Liver (tissue), 7 donors: ENCODE measurements at regions not wholly inside any gene's neighbourhood (a gene's known extent, or its start where the extent isn't known, plus 50 kb on each side); places are given as distances from the start of the nearest gene placed in this dataset.

Experiments used
- DNase-seq: peaks from one replicate; pipeline ENCODE4 v3.0.0-alpha.2; 2017; ENCODE audit warnings: low spot score
- H3K27ac ChIP-seq, 2 donors: one replicate each; pipeline ENCODE4 v1.7.0; 2013; ENCODE audit warnings: inconsistent platforms in 2 of 2, low read length in 2 of 2, control low read depth in 1 of 2, low read depth in 1 of 2, mild to moderate bottlenecking in 1 of 2
- H3K27me3 ChIP-seq, 4 donors: one replicate each; pipeline versions ENCODE4 v1.6.1 to v1.7.0; 2013; ENCODE audit warnings: low read length in 3 of 4, inconsistent platforms in 1 of 4, mild to moderate bottlenecking in 1 of 4, moderate library complexity in 1 of 4; ENCODE audit not compliant: control insufficient read depth in 4 of 4, insufficient read depth in 4 of 4
- H3K36me3 ChIP-seq, 4 donors: one replicate each; pipeline versions ENCODE4 v1.6.1 to v1.7.0; 2013; ENCODE audit warnings: low read length in 3 of 4, mild to moderate bottlenecking in 3 of 4, low read depth in 1 of 4, moderate library complexity in 1 of 4; ENCODE audit not compliant: control insufficient read depth in 4 of 4, insufficient read depth in 3 of 4
- H3K4me1 ChIP-seq, 4 donors: one replicate each; pipeline versions ENCODE4 v1.6.1 to v1.7.0; 2013; ENCODE audit warnings: low read length in 3 of 4, mild to moderate bottlenecking in 3 of 4, moderate library complexity in 1 of 4; ENCODE audit not compliant: control insufficient read depth in 4 of 4, insufficient read depth in 4 of 4
- H3K4me3 ChIP-seq, 3 donors: one replicate each; pipeline versions ENCODE4 v1.6.1 to v1.7.0; 2013; ENCODE audit warnings: low read length in 3 of 3, control low read depth in 1 of 3, low read depth in 1 of 3, mild to moderate bottlenecking in 1 of 3
- H3K9ac ChIP-seq, 2 donors: one replicate each; pipeline ENCODE4 v1.7.0; 2013; ENCODE audit warnings: low read length in 2 of 2, mild to moderate bottlenecking in 2 of 2, moderate library complexity in 2 of 2, control low read depth in 1 of 2, low read depth in 1 of 2
- H3K9me3 ChIP-seq, 4 donors: one replicate each; pipeline versions ENCODE4 v1.6.1 to v1.7.0; 2013; ENCODE audit warnings: low read length in 3 of 4; ENCODE audit not compliant: control insufficient read depth in 4 of 4
- EGR1 ChIP-seq, 2 donors: IDR thresholded peaks; 2 replicates each; pipeline ENCODE4 v1.6.1; 2016 to 2018; ENCODE audit warnings: antibody characterized with exemption in 2 of 2, low read depth in 2 of 2
- FOXA1 ChIP-seq: IDR thresholded peaks from 2 replicates; pipeline ENCODE4 v1.6.1; 2016; ENCODE audit warnings: antibody characterized with exemption
- GABPA ChIP-seq, 2 donors: IDR thresholded peaks in 1 of 2; conservative IDR thresholded peaks in 1 of 2; 2 replicates each; pipeline ENCODE4 v1.6.1; 2016; ENCODE audit warnings: antibody characterized with exemption in 2 of 2, mild to moderate bottlenecking in 1 of 2, moderate library complexity in 1 of 2
- JUND ChIP-seq, 2 donors: IDR thresholded peaks; 2 replicates each; pipeline ENCODE4 v1.6.1; 2016; ENCODE audit warnings: antibody characterized with exemption in 2 of 2
- RAD21 ChIP-seq, 2 donors: IDR thresholded peaks; 2 replicates each; pipeline ENCODE4 v1.6.1; 2016; ENCODE audit warnings: antibody characterized with exemption in 2 of 2, mild to moderate bottlenecking in 2 of 2
- REST ChIP-seq: IDR thresholded peaks from 2 replicates; pipeline ENCODE4 v1.6.1; 2016; ENCODE audit warnings: antibody characterized with exemption, mild to moderate bottlenecking
- RXRA ChIP-seq, 2 donors: IDR thresholded peaks; 2 replicates each; pipeline ENCODE4 v1.6.1; 2017 to 2018; ENCODE audit warnings: antibody characterized with exemption in 2 of 2, mild to moderate bottlenecking in 1 of 2
- SP1 ChIP-seq: IDR thresholded peaks from 2 replicates; pipeline ENCODE4 v1.6.1; 2018; ENCODE audit warnings: antibody characterized with exemption, mild to moderate bottlenecking
- TAF1 ChIP-seq: conservative IDR thresholded peaks from 2 replicates; pipeline ENCODE4 v1.6.1; 2016; ENCODE audit warnings: antibody characterized with exemption, mild to moderate bottlenecking
- YY1 ChIP-seq: IDR thresholded peaks from 2 replicates; pipeline ENCODE4 v1.6.1; 2016; ENCODE audit warnings: antibody characterized with exemption, mild to moderate bottlenecking
- ZBTB33 ChIP-seq: IDR thresholded peaks from 2 replicates; pipeline ENCODE4 v1.6.1; 2016; ENCODE audit warnings: antibody characterized with exemption
- WGBS: extraction: QIAGEN DNeasy Blood & Tissue Kit; methylation state at CpG from one replicate; pipeline ENCODE4 v1.1.7; 2013; 5-methylcytosine and 5-hydroxymethylcytosine counted together
- TF ChIP-seq, protein P1 (sequence below): IDR thresholded peaks from 2 replicates; pipeline ENCODE4 v1.6.1; 2016; ENCODE audit warnings: antibody characterized with exemption
- TF ChIP-seq, protein P2 (sequence below): IDR thresholded peaks from 2 replicates; pipeline ENCODE4 v1.6.1; 2016; ENCODE audit warnings: antibody characterized with exemption
- donor health status: healthy.
- donor health status: healthy.
- donor health status: healthy.
- donor health status: healthy.

DNA sequence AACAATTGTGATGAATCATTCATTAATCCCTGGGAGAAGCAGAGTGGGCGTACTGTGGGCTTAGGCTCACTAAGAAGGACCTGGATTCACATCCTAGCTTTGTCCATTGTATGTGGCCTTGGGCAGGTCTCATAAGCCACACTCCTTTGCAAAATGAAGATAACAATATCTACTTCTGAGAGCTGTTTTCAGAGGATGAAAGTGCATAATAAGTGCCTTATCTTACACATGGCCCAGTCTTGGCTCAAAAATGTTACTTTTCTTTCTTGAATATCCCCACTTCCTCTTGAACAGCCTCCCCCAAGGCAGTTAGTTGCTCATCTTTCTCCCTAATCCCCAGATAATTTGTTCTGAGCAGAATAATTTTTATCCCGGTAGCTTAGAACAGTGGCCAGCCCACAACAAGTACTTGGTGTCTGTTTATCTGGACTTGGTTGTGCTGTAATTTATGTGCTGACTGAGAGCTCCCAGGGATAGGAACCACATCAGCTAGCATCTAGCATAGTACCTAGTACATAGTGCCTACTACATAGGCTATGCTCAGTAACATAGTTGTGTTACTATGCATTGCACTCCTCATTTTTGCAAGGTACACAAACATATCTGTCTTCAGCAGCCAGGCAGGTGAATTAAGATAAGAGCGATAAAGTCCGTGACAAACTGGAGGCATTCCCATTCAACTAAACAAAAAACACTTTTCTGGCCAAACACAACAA, 61.7 kb upstream of the NUDT4 start:
- no peak for TF ChIP-seq ZBTB33
- TF ChIP-seq RXRA (IDR thresholded peaks at IDR 0.05), result no peak
- TF ChIP-seq REST, result no peak
- TF ChIP-seq, protein P1, sequence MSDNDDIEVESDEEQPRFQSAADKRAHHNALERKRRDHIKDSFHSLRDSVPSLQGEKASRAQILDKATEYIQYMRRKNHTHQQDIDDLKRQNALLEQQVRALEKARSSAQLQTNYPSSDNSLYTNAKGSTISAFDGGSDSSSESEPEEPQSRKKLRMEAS, result no peak
- no peak for TF ChIP-seq FOXA1
- no peak for TF ChIP-seq GABPA (IDR thresholded peaks at IDR 0.05 in 1 of 2, conservative IDR thresholded peaks at IDR 0.05 in 1 of 2)
- no peak for TF ChIP-seq SP1
- no peak for TF ChIP-seq RAD21 (IDR thresholded peaks at IDR 0.05)
- TF ChIP-seq JUND (IDR thresholded peaks at IDR 0.05), result no peak
- TF ChIP-seq YY1, result no peak
- TF ChIP-seq EGR1 (IDR thresholded peaks at IDR 0.05; ENCODE audit: low read depth in 2 of 2), result no peak
- TF ChIP-seq, protein P2, sequence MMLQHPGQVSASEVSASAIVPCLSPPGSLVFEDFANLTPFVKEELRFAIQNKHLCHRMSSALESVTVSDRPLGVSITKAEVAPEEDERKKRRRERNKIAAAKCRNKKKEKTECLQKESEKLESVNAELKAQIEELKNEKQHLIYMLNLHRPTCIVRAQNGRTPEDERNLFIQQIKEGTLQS, result no peak
- no peak for TF ChIP-seq TAF1
- no peaks in the 10 kb centered on the region for H3K27me3 ChIP-seq
- no peak overlapping the region for H3K27ac ChIP-seq
- no peaks in the 10 kb centered on the region for H3K9me3 ChIP-seq
- DNase-seq, result no peak
- H3K4me3 ChIP-seq, result no peak overlapping the region
- WGBS, result 45% methylated on average over 4 of the region's 4 CpGs
- no peaks in the 10 kb centered on the region for H3K36me3 ChIP-seq
- peaks cover 0 to 3% (median under 1%) of the 10 kb centered on the region in 4 donors for H3K4me1 ChIP-seq
- H3K9ac ChIP-seq, result no peak overlapping the region

DNA sequence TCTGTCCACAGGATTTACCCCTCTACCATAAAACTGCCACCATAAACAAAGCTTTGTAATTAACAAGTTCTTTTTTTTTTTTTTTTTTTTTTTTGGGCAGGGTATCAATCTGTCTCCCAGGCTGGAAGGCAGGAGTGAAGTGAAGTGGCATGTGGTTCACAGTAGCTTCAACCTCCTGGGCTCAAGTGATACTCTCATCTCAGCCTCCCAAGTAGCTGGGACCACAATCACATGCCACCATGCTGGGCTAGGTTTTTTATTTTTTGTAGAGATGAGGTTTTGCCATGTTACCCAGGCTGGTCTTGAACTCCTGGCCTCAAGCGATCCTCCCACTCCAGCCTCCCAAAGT, 61.1 kb upstream of the NUDT4 start:
- peaks cover 0 to 3% (median under 1%) of the 10 kb centered on the region in 4 donors for H3K4me1 ChIP-seq
- no peaks in the 10 kb centered on the region for H3K9me3 ChIP-seq
- no peak overlapping the region for H3K4me3 ChIP-seq
- H3K9ac ChIP-seq, result no peak overlapping the region
- no peak overlapping the region for H3K27ac ChIP-seq
- no peaks in the 10 kb centered on the region for H3K36me3 ChIP-seq
- no peak for DNase-seq
- WGBS, result 98% methylated on average over 1 of the region's 1 CpG
- TF ChIP-seq EGR1 (IDR thresholded peaks at IDR 0.05; ENCODE audit: low read depth in 2 of 2), result no peak
- no peak for TF ChIP-seq FOXA1
- no peak for TF ChIP-seq RAD21 (IDR thresholded peaks at IDR 0.05)
- TF ChIP-seq JUND (IDR thresholded peaks at IDR 0.05), result no peak
- no peaks in the 10 kb centered on the region for H3K27me3 ChIP-seq
